ENCODE measurements at regions not wholly inside any gene's neighbourhood (a gene's known extent, or its start where the extent isn't known, plus 50 kb on each side); places are given as distances from the start of the nearest gene placed in this dataset.
"Not testable (repeated sequence)": the region's sequence is repeated elsewhere in the genome, so short reads cannot be mapped to it uniquely, and the experiment has no call there.

- ATAC-seq, result peak; percentile 55
These were observed 267.1 kb downstream of the KLF5 start for GRCh38 chr13:73325723-73326558.

GRCh38 chr13:73324842-73325722, 266.3 kb downstream of the KLF5 start:
- no peak for ATAC-seq

GRCh38 chr13:73323615-73324014, 264.8 kb downstream of the KLF5 start:
- no peak for ATAC-seq

GRCh38 chr13:73321043-73321442, 262.2 kb downstream of the KLF5 start:
- no peak for ATAC-seq

GRCh38 chr13:73317140-73317539, 258.3 kb downstream of the KLF5 start:
- ATAC-seq, result no peak

- ATAC-seq, result no peak
These were observed 251.6 kb downstream of the KLF5 start for GRCh38 chr13:73310366-73310765.

- ATAC-seq, result no peak
These were observed 248.7 kb downstream of the KLF5 start for GRCh38 chr13:73307481-73307880.

GRCh38 chr13:73306688-73307087, 247.9 kb downstream of the KLF5 start:
- no peak for ATAC-seq

- ATAC-seq, result no peak
These were observed 245.6 kb downstream of the KLF5 start for GRCh38 chr13:73304442-73304841.

- peak; percentile 92 for ATAC-seq
These were observed 245.0 kb downstream of the KLF5 start for GRCh38 chr13:73303851-73304250.

- ATAC-seq, result not testable (repeated sequence)
These were observed 242.8 kb downstream of the KLF5 start for GRCh38 chr13:73301622-73302021.

- ATAC-seq, result no peak
These were observed 242.1 kb downstream of the KLF5 start for GRCh38 chr13:73300718-73301425.

GRCh38 chr13:73299787-73300186, 241.0 kb downstream of the KLF5 start:
- ATAC-seq, result no peak

- peak; percentile 53 for ATAC-seq
These were observed 235.2 kb downstream of the KLF5 start for GRCh38 chr13:73293913-73294523.

- ATAC-seq, result no peak
These were observed 233.3 kb downstream of the KLF5 start for GRCh38 chr13:73292127-73292526.

- peak; percentile 35 for ATAC-seq
These were observed 232.0 kb downstream of the KLF5 start for GRCh38 chr13:73290844-73291243.

- ATAC-seq, result peak; percentile 76
These were observed 229.8 kb downstream of the KLF5 start for GRCh38 chr13:73288596-73288995.

- no peak for ATAC-seq
These were observed 229.0 kb downstream of the KLF5 start for GRCh38 chr13:73287831-73288230.

GRCh38 chr13:73286942-73287620, 228.3 kb downstream of the KLF5 start:
- ATAC-seq, result peak; percentile 94

- ATAC-seq, result no peak
These were observed 227.4 kb downstream of the KLF5 start for GRCh38 chr13:73286177-73286576.

- ATAC-seq, result no peak
These were observed 225.5 kb downstream of the KLF5 start for GRCh38 chr13:73284081-73284874.

All from esophagus mucosa (tissue), 1 donor.